ENCODE measurements at regions not wholly inside any gene's neighbourhood (a gene's known extent, or its start where the extent isn't known, plus 50 kb on each side); places are given as distances from the start of the nearest gene placed in this dataset.

DNA sequence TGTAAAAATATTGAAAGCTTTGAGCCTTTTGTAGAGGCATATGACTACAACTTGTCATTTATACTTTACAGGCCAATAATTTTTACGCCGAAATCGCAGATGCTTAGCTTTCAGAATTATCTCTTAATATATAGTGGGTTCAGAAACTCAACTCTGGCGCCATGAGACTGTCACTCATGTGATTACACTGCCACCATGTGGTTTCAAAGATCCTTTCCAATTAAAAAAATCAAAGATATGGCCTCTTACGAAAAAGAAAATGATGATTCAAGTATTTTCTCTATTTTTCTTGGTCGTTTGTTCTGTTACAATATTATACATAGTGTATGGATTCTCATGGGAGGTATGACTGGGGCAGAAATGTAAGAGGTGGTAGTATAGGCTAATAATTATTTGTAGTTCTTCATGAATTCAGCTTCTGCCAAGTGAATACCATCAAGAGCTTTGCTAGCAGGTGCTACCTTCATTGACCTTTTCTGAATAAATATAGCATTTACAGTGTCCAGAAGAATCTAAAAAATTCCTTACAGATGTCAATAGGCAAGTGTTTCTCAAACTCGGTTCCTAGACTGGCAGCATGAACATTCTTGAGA is 751.7 kb upstream of the GOLIM4 start:
- Histone ChIP-seq H3K36me3 (ENCODE audit: insufficient read depth, low read length) (no peaks in the 10 kb centered on the region), H3K4me2 (ENCODE audit: low read length) (no peak overlapping the region), H2AFZ (ENCODE audit: low read depth, low read length) (no peak overlapping the region), H3K9me3 (ENCODE audit: low read length) (no peaks in the 10 kb centered on the region), H3F3A (ENCODE audit: insufficient read depth, low read length, poor library complexity, severe bottlenecking) (no peaks in the 10 kb centered on the region), H3K27ac (ENCODE audit: low read length) (no peak overlapping the region), H3K9ac (ENCODE audit: low read length) (no peak overlapping the region), H4K20me1 (ENCODE audit: insufficient read depth) (no peaks in the 10 kb centered on the region), H3K4me3 (ENCODE audit: low read length) (no peak overlapping the region), H3K27me3 (ENCODE audit: insufficient read depth, low read depth, low read length) (no peaks in the 10 kb centered on the region), H3K79me2 (replicated peaks; ENCODE audit: insufficient read depth, low read length) (no peaks in the 10 kb centered on the region), H3K9me2 (ENCODE audit: insufficient read depth, low read length) (no peaks in the 10 kb centered on the region)
- TF ChIP-seq SMC3 (conservative IDR thresholded peaks at IDR 0.05; ENCODE audit: poor library complexity) (peak; percentile 97), RAD21 (conservative IDR thresholded peaks at IDR 0.05) (peak; percentile 95), POLR2AphosphoS5 (IDR thresholded peaks at IDR 0.05) (no peak), TAF1 (IDR thresholded peaks at IDR 0.05; ENCODE audit: low read depth) (no peak)
- TF ChIP-seq, protein P1, sequence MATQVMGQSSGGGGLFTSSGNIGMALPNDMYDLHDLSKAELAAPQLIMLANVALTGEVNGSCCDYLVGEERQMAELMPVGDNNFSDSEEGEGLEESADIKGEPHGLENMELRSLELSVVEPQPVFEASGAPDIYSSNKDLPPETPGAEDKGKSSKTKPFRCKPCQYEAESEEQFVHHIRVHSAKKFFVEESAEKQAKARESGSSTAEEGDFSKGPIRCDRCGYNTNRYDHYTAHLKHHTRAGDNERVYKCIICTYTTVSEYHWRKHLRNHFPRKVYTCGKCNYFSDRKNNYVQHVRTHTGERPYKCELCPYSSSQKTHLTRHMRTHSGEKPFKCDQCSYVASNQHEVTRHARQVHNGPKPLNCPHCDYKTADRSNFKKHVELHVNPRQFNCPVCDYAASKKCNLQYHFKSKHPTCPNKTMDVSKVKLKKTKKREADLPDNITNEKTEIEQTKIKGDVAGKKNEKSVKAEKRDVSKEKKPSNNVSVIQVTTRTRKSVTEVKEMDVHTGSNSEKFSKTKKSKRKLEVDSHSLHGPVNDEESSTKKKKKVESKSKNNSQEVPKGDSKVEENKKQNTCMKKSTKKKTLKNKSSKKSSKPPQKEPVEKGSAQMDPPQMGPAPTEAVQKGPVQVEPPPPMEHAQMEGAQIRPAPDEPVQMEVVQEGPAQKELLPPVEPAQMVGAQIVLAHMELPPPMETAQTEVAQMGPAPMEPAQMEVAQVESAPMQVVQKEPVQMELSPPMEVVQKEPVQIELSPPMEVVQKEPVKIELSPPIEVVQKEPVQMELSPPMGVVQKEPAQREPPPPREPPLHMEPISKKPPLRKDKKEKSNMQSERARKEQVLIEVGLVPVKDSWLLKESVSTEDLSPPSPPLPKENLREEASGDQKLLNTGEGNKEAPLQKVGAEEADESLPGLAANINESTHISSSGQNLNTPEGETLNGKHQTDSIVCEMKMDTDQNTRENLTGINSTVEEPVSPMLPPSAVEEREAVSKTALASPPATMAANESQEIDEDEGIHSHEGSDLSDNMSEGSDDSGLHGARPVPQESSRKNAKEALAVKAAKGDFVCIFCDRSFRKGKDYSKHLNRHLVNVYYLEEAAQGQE (IDR thresholded peaks at IDR 0.05; ENCODE audit: borderline replicate concordance), result no peak
- TF ChIP-seq, protein P2, sequence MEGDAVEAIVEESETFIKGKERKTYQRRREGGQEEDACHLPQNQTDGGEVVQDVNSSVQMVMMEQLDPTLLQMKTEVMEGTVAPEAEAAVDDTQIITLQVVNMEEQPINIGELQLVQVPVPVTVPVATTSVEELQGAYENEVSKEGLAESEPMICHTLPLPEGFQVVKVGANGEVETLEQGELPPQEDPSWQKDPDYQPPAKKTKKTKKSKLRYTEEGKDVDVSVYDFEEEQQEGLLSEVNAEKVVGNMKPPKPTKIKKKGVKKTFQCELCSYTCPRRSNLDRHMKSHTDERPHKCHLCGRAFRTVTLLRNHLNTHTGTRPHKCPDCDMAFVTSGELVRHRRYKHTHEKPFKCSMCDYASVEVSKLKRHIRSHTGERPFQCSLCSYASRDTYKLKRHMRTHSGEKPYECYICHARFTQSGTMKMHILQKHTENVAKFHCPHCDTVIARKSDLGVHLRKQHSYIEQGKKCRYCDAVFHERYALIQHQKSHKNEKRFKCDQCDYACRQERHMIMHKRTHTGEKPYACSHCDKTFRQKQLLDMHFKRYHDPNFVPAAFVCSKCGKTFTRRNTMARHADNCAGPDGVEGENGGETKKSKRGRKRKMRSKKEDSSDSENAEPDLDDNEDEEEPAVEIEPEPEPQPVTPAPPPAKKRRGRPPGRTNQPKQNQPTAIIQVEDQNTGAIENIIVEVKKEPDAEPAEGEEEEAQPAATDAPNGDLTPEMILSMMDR (IDR thresholded peaks at IDR 0.05; ENCODE audit: poor library complexity, severe bottlenecking), result peak; percentile 89

DNA sequence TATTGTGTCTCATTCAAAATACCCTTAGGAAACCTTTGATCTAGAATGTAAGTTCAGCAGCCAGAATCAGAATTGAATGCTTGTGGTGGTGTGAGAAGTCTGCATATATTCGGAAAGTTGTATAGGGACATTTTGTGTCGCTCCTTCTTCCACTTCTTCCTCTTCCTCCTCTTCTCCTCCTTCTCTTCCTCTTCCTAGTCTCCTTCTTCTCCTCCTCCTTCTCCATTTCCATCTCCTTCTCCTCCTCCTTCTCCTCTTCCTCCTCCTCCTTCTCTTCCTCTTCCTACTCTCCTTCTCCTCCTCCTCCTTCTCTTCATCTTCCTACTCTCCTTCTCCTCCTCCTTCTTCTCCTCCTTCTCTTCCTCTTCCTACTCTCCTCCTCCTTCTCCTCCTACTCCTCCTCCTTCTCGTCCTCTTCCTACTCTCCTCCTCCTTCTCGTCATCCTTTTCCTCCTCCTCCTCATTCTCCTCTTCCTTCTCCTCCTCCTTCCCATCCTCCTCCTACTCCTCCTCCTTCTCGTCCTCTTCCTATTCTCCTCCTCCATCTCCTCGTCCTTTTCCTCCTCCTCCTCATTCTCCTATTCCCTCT is 749.3 kb upstream of the GOLIM4 start:
- Histone ChIP-seq H3K9me3 (ENCODE audit: low read length) (no peaks in the 10 kb centered on the region), H2AFZ (ENCODE audit: low read depth, low read length) (no peak overlapping the region), H3K27me3 (ENCODE audit: insufficient read depth, low read depth, low read length) (no peaks in the 10 kb centered on the region), H3K4me2 (ENCODE audit: low read length) (no peak overlapping the region), H3K36me3 (ENCODE audit: insufficient read depth, low read length) (no peaks in the 10 kb centered on the region), H3K4me3 (ENCODE audit: low read length) (no peak overlapping the region), H3K79me2 (replicated peaks; ENCODE audit: insufficient read depth, low read length) (no peaks in the 10 kb centered on the region), H3K27ac (ENCODE audit: low read length) (no peak overlapping the region), H3K9me2 (ENCODE audit: insufficient read depth, low read length) (no peaks in the 10 kb centered on the region), H4K20me1 (ENCODE audit: insufficient read depth) (no peaks in the 10 kb centered on the region), H3F3A (ENCODE audit: insufficient read depth, low read length, poor library complexity, severe bottlenecking) (no peaks in the 10 kb centered on the region), H3K9ac (ENCODE audit: low read length) (no peak overlapping the region)
- TF ChIP-seq RAD21 (conservative IDR thresholded peaks at IDR 0.05) (no peak), TAF1 (IDR thresholded peaks at IDR 0.05; ENCODE audit: low read depth) (no peak), SMC3 (conservative IDR thresholded peaks at IDR 0.05; ENCODE audit: poor library complexity) (no peak), POLR2AphosphoS5 (IDR thresholded peaks at IDR 0.05) (no peak), EZH2 (IDR thresholded peaks at IDR 0.05; ENCODE audit: borderline replicate concordance, insufficient read depth, low read length, poor library complexity, severe bottlenecking) (no peak), EP300 (conservative IDR thresholded peaks at IDR 0.05; ENCODE audit: poor library complexity, severe bottlenecking) (no peak), MXI1 (conservative IDR thresholded peaks at IDR 0.05; ENCODE audit: poor library complexity, severe bottlenecking) (no peak)
- TF ChIP-seq, protein P2 (IDR thresholded peaks at IDR 0.05; ENCODE audit: poor library complexity, severe bottlenecking), result no peak
- TF ChIP-seq, protein P1 (IDR thresholded peaks at IDR 0.05; ENCODE audit: borderline replicate concordance), result no peak
